GM23248 (cell line): ENCODE measurements at regions not wholly inside any gene's neighbourhood (a gene's known extent, or its start where the extent isn't known, plus 50 kb on each side); places are given as distances from the start of the nearest gene placed in this dataset.
"Not testable (repeated sequence)": the region's sequence is repeated elsewhere in the genome, so short reads cannot be mapped to it uniquely, and the experiment has no call there.

Experiments used
- EZH2 ChIP-seq: fragments of 200-600 bp; sonication (generic); IDR thresholded peaks from 2 replicates; pipeline ENCODE4 v1.6.1; 2018; ENCODE audit warnings: antibody characterized with exemption, mild to moderate bottlenecking; ENCODE audit not compliant: insufficient read depth, poor library complexity, severe bottlenecking
- EZH2phosphoT487 ChIP-seq: fragments of 200-600 bp; sonication (generic); IDR thresholded peaks from 2 replicates; pipeline ENCODE4 v1.6.1; 2018; ENCODE audit warnings: antibody characterized with exemption, moderate library complexity, mild to moderate bottlenecking, low read depth; ENCODE audit not compliant: insufficient read depth

- not testable (repeated sequence) for TF ChIP-seq EZH2, EZH2phosphoT487
These were observed 456.3 kb downstream of the TUBA3C start for GRCh38 chr13:18725242-18725822.
